ENCODE measurements at regions not wholly inside any gene's neighbourhood (a gene's known extent, or its start where the extent isn't known, plus 50 kb on each side); places are given as distances from the start of the nearest gene placed in this dataset.
"Not testable (repeated sequence)": the region's sequence is repeated elsewhere in the genome, so short reads cannot be mapped to it uniquely, and the experiment has no call there.

DNA sequence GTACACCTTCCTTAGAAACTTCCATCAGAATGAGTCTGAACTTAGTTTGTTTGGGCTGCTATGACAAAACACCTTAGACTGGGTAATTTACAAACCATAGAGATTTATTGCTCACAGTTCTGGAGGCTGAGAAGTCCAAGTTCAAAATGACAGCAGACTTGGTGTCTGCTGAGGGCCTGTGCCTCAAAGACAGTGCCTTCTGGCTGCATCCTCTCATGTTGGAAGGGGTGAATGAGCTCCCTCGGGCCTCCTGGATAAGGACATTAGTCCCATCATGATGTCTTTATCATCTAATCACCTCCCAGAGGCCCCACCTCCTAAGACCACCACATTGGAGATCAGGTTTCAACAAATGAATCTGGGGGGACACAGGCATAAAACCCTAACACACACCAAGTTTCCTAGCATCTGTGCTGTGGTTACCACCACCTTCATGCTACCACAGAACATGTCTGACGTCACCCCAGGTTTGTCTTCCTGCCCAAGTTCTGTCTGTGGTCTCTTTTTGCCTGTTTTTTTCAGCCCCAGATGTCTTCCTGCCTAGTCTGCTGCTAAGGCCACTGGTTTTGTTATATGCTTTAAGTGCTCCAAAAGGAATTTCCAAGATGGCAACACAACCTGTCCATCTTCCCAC lies 150.9 kb upstream of the COBL start:
- peak; percentile 29 for DNase-seq

GRCh38 chr7:51459809-51460208 lies 143.2 kb upstream of the COBL start:
- no peak for DNase-seq

- DNase-seq, result no peak
Observed at GRCh38 chr7:51458693-51459092, 142.1 kb upstream of the COBL start.

- DNase-seq, result no peak
Observed at GRCh38 chr7:51457079-51457478, 140.5 kb upstream of the COBL start.

GRCh38 chr7:51456431-51457060 lies 139.9 kb upstream of the COBL start:
- DNase-seq, result no peak

GRCh38 chr7:51455948-51456347 lies 139.3 kb upstream of the COBL start:
- no peak for DNase-seq

DNA sequence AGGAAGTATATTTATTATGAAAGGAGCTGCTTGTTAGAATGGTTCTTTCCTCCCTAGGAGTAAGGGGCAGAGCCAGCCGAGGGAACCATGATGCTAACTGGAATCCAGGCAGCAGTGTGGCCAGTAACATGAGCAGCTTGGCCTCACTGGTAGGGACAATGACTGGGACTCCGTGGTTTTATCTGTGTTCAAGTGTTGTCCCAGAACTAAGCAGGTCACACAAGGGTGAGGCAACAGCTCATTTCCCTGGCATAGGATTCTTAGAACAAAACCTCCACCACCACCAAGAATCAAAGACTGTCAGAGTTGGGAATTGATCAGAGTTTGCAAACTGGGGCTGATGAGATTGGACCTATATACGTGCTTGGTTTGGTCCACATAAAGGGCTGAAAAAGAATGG lies 138.9 kb upstream of the COBL start:
- DNase-seq, result no peak

DNA sequence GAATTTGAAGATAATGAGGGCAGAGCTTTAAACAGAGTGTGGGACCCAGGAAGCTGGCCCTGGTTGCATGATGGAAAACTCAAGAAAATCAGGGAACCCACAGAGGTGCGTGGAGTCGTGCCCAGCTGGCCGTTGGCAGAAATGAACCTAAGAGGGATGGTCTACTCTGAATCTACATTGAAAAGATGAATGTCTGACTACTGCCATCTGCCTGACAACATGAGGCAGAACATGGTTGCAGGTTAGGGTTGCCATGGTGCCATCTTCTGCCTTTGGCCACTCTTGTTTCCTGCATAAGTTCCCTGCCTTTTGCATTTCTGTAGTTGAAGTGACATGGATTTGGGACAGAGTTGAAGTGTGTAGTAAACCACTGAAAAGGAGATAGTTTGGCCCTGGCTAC lies 138.5 kb upstream of the COBL start:
- DNase-seq, result no peak

DNA sequence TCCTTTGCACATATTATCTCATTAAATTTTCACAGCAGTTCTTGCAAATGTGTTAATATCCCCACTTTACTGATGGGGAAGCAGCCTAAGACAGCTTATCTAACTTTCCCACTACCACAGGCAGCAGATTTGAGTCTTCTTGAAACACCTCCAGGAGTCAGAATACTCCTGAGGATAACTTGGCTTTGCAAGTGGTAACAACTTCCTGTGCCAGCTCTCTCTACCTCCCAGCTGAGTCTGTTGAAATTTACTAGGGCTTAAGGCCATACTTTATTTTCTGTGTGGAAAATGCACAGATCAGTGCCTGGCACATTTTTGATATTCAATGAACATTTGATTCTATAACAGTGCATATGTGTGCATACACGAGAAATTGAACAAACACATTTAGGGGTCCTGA lies 136.1 kb upstream of the COBL start:
- DNase-seq, result no peak

DNA sequence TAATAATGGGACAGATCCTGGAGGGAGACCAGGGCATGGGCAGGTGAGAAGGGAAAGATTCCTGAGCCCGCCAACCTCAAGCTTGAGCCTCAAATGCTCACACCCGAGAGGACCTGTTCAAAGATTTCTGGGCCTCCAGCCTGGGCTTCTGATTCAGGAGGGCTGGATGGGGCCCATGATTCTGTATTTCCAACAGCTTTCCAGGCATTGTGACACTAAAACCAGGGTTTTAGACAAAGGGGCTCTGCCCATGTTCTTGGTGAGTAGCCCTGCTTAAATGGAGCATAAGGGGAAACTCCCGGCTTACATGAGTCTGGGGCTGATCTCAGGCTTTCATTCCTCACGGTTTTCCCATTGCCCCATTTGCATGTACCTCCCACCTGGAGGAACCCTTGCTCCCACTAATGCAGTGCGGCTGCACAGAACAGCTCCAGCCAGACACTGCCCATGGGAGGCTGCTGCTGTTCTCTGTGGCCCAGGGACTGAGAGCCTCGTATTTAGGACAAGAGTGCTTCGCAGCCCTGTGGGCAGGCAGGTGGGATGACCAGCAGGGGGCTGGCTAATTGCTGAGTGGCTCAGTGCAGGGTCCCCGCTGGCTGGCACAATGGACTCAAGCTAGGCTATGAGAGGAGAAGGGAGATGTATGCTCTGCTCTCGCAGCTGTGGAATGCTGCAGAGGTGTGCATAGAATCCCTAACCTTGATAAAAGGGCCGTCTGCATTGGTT lies 135.3 kb upstream of the COBL start:
- DNase-seq, result no peak

GRCh38 chr7:51450541-51450940 lies 133.9 kb upstream of the COBL start:
- DNase-seq, result no peak

GRCh38 chr7:51446785-51447184 lies 130.2 kb upstream of the COBL start:
- no peak for DNase-seq

- DNase-seq, result no peak
Observed at GRCh38 chr7:51446356-51446755, 129.7 kb upstream of the COBL start.

GRCh38 chr7:51444936-51445335 lies 128.3 kb upstream of the COBL start:
- DNase-seq, result no peak

DNA sequence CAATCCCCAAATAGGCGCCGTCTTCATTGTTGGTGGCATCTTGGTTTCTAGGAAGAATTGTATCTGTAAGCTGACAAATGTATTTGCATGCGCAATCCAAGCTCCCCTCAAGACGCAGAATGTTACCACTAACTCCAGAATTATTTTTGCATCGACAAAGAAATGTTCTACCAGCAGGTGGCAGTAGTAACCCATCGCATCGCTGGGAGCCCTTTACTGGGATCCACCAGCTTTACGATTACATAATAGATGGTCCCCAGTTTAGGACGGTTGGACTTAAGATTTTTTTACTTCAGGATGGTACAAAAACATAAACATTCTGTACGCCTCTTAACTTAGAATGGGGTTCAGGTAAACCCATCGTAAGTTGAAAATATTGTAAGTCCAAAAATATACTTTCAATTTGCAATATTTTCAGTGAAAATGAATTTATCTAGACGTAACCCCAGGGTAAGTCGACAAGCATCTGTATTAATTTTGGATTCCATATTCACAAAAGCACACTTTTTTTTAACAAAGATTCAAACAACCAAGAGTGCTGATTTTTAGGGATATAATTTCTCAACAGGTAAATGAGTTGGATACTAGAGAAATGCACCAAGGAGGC lies 114.0 kb upstream of the COBL start:
- no peak for DNase-seq

DNA sequence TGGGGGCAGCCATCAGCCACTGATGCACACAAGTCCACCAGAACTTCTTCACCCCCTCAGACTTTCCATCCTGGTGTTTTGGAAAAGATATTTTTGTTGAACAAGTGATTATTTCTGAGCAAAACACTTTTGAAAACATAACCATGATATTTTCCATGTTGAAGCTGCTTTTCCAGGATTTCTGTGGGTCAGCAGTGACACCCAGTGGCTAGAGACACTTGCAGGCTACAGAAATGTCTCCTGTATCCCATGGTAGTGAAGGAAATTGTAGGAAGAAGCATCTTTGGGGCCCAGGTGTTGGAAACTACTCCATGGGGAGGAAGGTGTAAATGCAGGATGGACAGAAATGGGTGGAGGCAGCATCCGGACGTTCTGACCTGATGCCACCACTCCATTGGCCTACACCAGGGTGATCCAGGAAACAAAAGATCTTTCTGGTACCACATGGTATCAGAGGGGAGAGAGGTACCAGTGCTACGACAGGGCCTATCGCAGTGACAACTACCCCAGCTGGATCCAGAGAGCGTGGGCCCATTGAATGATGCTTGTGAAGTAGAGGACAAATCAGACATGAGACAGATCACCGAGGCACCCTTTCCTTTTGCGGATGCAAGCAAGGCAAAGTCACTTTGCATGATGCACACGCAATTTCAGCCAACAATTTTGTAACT lies 111.7 kb upstream of the COBL start:
- DNase-seq, result no peak

- no peak for DNase-seq
Observed at GRCh38 chr7:51426163-51426562, 109.6 kb upstream of the COBL start.

DNA sequence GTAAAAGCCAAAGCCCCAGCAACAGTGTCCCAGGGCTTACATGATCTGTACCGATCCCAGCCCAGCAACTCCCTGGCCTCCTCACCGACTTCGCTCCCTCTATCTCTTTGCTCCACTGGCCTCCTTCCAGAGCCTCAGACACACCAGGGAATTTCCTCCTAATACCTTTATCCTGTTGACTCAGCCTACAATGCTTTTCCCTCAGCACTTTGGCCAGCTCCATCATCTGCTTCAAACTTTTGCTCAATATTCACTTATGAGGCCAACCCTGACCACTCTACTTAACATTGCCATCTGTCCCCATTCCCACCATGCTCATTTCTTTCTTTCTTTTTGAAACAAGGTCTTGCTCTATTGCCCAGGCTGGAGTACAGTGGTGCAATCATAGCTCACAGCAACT lies 93.3 kb upstream of the COBL start:
- DNase-seq, result not testable (repeated sequence)

DNA sequence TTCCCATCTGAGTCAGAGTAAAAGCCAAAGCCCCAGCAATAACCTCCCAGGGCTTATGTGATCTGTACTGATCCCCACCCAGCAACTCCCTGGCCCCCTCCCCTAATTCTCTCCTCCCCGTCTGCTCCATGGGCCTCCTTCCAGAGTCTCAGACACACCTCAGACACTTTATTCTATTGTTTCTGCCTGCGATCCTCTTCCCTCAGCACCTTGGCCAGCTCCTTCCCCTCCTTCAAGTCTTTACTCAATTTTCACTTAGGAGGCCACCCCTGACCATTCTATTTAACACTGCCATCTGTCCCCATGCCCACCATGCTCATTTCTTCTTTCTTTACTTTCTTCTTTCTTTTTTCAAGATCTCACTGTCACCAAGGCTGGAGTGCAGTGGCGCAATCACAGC lies 81.0 kb upstream of the COBL start:
- not testable (repeated sequence) for DNase-seq

- not testable (repeated sequence) for DNase-seq
Observed at GRCh38 chr7:51393003-51393402, 76.4 kb upstream of the COBL start.

DNA sequence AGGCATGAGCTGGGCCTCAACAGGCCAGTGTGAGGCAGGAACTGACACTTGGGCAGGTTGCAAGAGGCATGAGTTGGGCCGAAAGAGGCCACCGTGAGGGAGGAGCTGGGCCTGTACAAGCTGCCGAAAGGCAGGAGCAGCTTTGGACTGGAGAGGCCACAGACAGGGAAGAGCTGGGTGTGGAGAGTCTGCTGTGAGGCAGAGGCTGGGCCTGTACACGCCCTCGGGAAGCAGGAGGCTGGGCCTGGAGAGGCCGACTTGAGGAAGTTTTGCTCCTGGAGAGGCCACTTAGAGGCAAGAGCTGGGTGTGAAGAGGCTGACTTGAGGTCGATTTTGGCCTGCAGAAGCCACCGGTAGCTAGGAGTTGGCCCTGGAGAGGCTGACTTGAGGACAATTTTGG lies 73.3 kb upstream of the COBL start:
- not testable (repeated sequence) for DNase-seq

GRCh38 chr7:51389216-51389812 lies 72.7 kb upstream of the COBL start:
- DNase-seq, result not testable (repeated sequence)

- not testable (repeated sequence) for DNase-seq
Observed at GRCh38 chr7:51388241-51388640, 71.6 kb upstream of the COBL start.

Measured in NK-92 treated with Interleukin-12 subunit alpha and Interleukin-12 subunit beta, amount 100 ng/mL, for 24 hours (cell line).